HepG2 (cell line): ENCODE measurements at regions not wholly inside any gene's neighbourhood (a gene's known extent, or its start where the extent isn't known, plus 50 kb on each side); places are given as distances from the start of the nearest gene placed in this dataset.

Source experiments
- ATAC-seq: fragments of 200-7000 bp; cut with Tn5 transposase; 3 replicates; pipeline ENCODE4 v1.9.1; 2020; ENCODE audit warnings: mild to moderate bottlenecking, moderate library complexity
- BruUV-seq: library from RNA; stranded (reverse); fragments of 400-500 nt; replicated peaks from 2 replicates; lab custom pipeline; 2021; lab: Mats Ljungman, UMichigan
- CTCF ChIA-PET: fragments of 300-600 bp; formaldehyde crosslinking; extraction: SDS; loops from one replicate; lab custom pipeline; 2021; ENCODE audit warnings: low total read pairs, inconsistent platforms, low intra/inter-chr PET ratio; lab: Yijun Ruan, JAX
- POLR2A ChIA-PET: fragments of 350-600 bp; sonication (Branson Sonifier 250); formaldehyde crosslinking; loops from one replicate; lab custom pipeline; 2020; ENCODE audit warnings: antibody characterized with exemption, inconsistent platforms; lab: Yijun Ruan, JAX
- DNase-seq: peaks from one replicate; pipeline ENCODE4 v3.0.0-alpha.2; 2015; ENCODE audit warnings: low spot score
- FAIRE-seq: peaks from 3 replicates; lab custom pipeline; 2011; peaks lifted over from hg19 to GRCh38; lab: Jason Lieb, UNC
- H2AFZ ChIP-seq: one replicate; pipeline ENCODE4 v1.6.1; 2011; ENCODE audit warnings: low read length, inconsistent platforms
- H3K27ac ChIP-seq: fragments of 300-600 bp; 3 replicates; pipeline ENCODE4 v1.8.0; 2011; ENCODE audit warnings: mixed run types, mild to moderate bottlenecking, mixed read lengths, low read length, inconsistent platforms; ENCODE audit not compliant: insufficient read depth; ENCODE audit errors: extremely low read length
- H3K27me3 ChIP-seq, 2 experiments: fragments of 200-600 bp in 1 of 2; 2 replicates in 1 of 2; 3 replicates in 1 of 2; pipeline versions ENCODE4 v1.6.0 to v1.8.0; 2011; ENCODE audit warnings: low read length in 2 of 2, mild to moderate bottlenecking in 2 of 2, moderate library complexity in 2 of 2, inconsistent platforms in 1 of 2; ENCODE audit not compliant: insufficient read depth in 2 of 2, control insufficient read depth in 1 of 2
- H3K36me3 ChIP-seq, 2 experiments: fragments of 200-600 bp in 1 of 2; replicated peaks in 1 of 2; 2 replicates in 1 of 2; 3 replicates in 1 of 2; pipeline versions ENCODE4 v1.5.1 to v1.8.0; 2011; ENCODE audit warnings: low read length in 2 of 2, inconsistent platforms in 1 of 2; ENCODE audit not compliant: insufficient read depth in 2 of 2, control insufficient read depth in 1 of 2
- H3K4me1 ChIP-seq: 2 replicates; pipeline ENCODE4 v1.5.1; 2012; ENCODE audit warnings: low read length, inconsistent platforms; ENCODE audit not compliant: insufficient read depth
- H3K4me2 ChIP-seq: 2 replicates; pipeline ENCODE4 v1.6.0; 2011; ENCODE audit warnings: low read depth, low read length, inconsistent platforms
- H3K4me3 ChIP-seq, 3 experiments: fragments of 200-600 bp in 1 of 3; sonication (generic), shearing (Covaris generic) in 1 of 3; replicated peaks in 1 of 3; 2 replicates each; pipeline ENCODE4 v1.5.1; 2011 to 2016; ENCODE audit warnings: low read length in 3 of 3, inconsistent platforms in 2 of 3, low read depth in 2 of 3, mild to moderate bottlenecking in 2 of 3, control low read depth in 1 of 3, mixed read lengths in 1 of 3; ENCODE audit not compliant: insufficient read depth in 1 of 3
- H3K79me2 ChIP-seq: one replicate; pipeline ENCODE4 v1.6.1; 2011; ENCODE audit warnings: low read length, inconsistent platforms; ENCODE audit not compliant: insufficient read depth
- H3K9ac ChIP-seq: 2 replicates; pipeline ENCODE4 v1.6.0; 2011; ENCODE audit warnings: mild to moderate bottlenecking, low read depth, low read length, inconsistent platforms; ENCODE audit not compliant: insufficient read depth
- H3K9me3 ChIP-seq: 2 replicates; pipeline ENCODE4 v1.5.1; 2012; ENCODE audit warnings: mild to moderate bottlenecking, low read length
- H4K20me1 ChIP-seq: 2 replicates; pipeline ENCODE4 v1.6.0; 2011; ENCODE audit warnings: inconsistent platforms, mild to moderate bottlenecking, low read length, moderate library complexity; ENCODE audit not compliant: insufficient read depth
- ATF1 ChIP-seq: IDR thresholded peaks from 2 replicates; pipeline ENCODE4 v1.6.1; 2016; ENCODE audit warnings: mild to moderate bottlenecking, control low read depth
- FOXA3 ChIP-seq: IDR thresholded peaks from 2 replicates; pipeline ENCODE4 v1.6.1; 2016; ENCODE audit warnings: missing genetic modification reagents, missing compliant biosample characterization
- HNF4A ChIP-seq: sonication (generic); formaldehyde crosslinking; IDR thresholded peaks from 2 replicates; pipeline ENCODE4 v1.4.0; 2020; ENCODE audit warnings: missing genetic modification reagents
- NFIB ChIP-seq: sonication (generic); formaldehyde crosslinking; IDR thresholded peaks from 2 replicates; pipeline ENCODE4 v1.9.0; 2021; ENCODE audit warnings: missing genetic modification reagents, mild to moderate bottlenecking, borderline replicate concordance
- RNF2 ChIP-seq: fragments of 450-650 bp; conservative IDR thresholded peaks from 2 replicates; pipeline ENCODE4 v1.6.1; 2016; ENCODE audit warnings: low read depth
- ZNF33B ChIP-seq: sonication (generic); formaldehyde crosslinking; IDR thresholded peaks from 2 replicates; pipeline ENCODE4 v1.5.1; 2020; ENCODE audit warnings: mild to moderate bottlenecking, missing genetic modification reagents
- ZNF644 ChIP-seq: IDR thresholded peaks from 2 replicates; pipeline ENCODE4 v1.6.1; 2016; ENCODE audit warnings: low read depth
- WGBS: methylation state at CpG from one replicate; pipeline ENCODE4 v1.1.6; 2017; ENCODE audit warnings: low lambda C conversion rate; 5-methylcytosine and 5-hydroxymethylcytosine counted together
- in situ Hi-C: cut with HindIII; loops from 2 replicates; pipeline ENCODE4 v1.10.0; 2017; ENCODE audit warnings: low pct_unique_long_range_greater_than_20kb; ENCODE audit not compliant: extremely low pct_ligation_motif_present
- intact Hi-C: fragments of 100-400 bp; cut with micrococcal nuclease; formaldehyde crosslinking; loops from one replicate; pipeline ENCODE4 v1.10.0; 2022; ENCODE audit not compliant: unreplicated experiment
- TF ChIP-seq, protein P1 (sequence below): sonication (generic); formaldehyde crosslinking; IDR thresholded peaks from 2 replicates; pipeline ENCODE4 v1.8.0; 2022; ENCODE audit warnings: low read depth, missing genetic modification reagents
- TF ChIP-seq, protein P2 (sequence below): sonication (generic); formaldehyde crosslinking; IDR thresholded peaks from 2 replicates; pipeline ENCODE4 v1.5.1; 2020; ENCODE audit warnings: mild to moderate bottlenecking, missing genetic modification reagents, borderline replicate concordance
- TF ChIP-seq, protein P3 (sequence below), 2 experiments: sonication (generic) in 1 of 2; formaldehyde crosslinking in 1 of 2; IDR thresholded peaks; 2 replicates each; pipeline versions ENCODE4 v1.4.0 to v1.6.1; 2016 to 2020; ENCODE audit warnings: borderline replicate concordance in 1 of 2, low read depth in 1 of 2, mild to moderate bottlenecking in 1 of 2, missing genetic modification reagents in 1 of 2

DNA sequence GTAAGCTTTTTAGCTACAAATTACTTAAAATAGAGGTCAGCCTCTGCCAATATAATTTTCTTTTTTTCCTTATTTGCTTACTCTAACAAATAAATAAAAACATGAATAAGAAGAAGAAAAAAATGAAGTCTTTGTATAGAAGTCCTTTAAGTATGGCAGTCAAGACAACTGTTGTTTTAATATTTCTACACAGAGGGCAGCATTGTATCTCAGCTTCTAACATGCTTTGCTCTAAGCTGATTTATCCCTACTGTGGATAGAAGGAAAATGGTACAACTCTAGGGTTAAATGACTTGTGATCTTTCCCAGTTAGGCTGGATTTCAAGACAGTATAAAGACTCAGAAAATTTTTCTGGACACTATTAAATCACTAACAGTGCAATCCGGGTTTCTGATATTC is 104.3 kb upstream of the MEIS2 start (continued):
- TF ChIP-seq, protein P1, sequence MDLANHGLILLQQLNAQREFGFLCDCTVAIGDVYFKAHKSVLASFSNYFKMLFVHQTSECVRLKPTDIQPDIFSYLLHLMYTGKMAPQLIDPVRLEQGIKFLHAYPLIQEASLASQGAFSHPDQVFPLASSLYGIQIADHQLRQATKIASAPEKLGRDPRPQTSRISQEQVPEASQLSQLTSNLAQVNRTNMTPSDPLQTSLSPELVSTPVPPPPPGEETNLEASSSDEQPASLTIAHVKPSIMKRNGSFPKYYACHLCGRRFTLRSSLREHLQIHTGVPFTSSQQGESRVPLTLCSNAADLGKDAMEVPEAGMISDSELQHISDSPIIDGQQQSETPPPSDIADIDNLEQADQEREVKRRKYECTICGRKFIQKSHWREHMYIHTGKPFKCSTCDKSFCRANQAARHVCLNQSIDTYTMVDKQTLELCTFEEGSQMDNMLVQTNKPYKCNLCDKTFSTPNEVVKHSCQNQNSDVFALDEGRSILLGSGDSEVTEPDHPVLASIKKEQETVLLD = no peak

DNA sequence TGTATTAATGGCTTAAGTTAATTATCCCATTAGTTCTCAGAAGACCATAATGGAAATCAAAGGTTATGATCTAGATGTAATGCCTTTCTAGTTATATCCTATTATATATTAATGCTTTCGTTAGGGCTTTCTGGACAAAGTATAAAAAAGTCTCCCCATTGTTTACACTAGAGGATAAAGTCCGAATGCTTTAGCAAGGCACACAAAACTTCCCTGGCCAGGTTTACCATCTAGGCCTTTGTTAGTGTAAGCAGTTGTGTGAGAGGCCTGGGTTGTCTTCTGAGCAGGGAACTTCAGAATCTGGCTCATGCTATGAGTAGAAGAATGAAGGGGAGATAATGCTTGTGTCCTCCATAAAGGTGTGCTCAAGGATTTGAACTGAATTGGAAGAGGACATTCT is 106.3 kb upstream of the MEIS2 start:
- 0% methylated on average over 2 of the region's 2 CpGs for WGBS
- peak; percentile 43 for DNase-seq
- no peak overlapping the region for H3K27ac ChIP-seq
- peak; percentile 86 for ATAC-seq
- H3K4me2 ChIP-seq = no peak overlapping the region
- FAIRE-seq = peak; percentile 39
- ChIA-PET POLR2A (no interaction called here), CTCF (no interaction called here)
- no peaks in the 10 kb centered on the region for H3K79me2 ChIP-seq
- H3K4me3 ChIP-seq = no peak overlapping the region
- H4K20me1 ChIP-seq = no peaks in the 10 kb centered on the region
- in situ Hi-C loops = no loop called here
- no peak overlapping the region for H2AFZ ChIP-seq
- peaks cover 11% of the 10 kb centered on the region for H3K4me1 ChIP-seq
- intact Hi-C loops = no loop called here
- no peak overlapping the region for H3K9ac ChIP-seq
- H3K9me3 ChIP-seq = no peaks in the 10 kb centered on the region
- BruUV-seq = no TSS peak
- H3K36me3 ChIP-seq = no peaks in the 10 kb centered on the region
- no peaks in the 10 kb centered on the region; a peak in 1 of 5 replicates for H3K27me3 ChIP-seq
- TF ChIP-seq, protein P2, sequence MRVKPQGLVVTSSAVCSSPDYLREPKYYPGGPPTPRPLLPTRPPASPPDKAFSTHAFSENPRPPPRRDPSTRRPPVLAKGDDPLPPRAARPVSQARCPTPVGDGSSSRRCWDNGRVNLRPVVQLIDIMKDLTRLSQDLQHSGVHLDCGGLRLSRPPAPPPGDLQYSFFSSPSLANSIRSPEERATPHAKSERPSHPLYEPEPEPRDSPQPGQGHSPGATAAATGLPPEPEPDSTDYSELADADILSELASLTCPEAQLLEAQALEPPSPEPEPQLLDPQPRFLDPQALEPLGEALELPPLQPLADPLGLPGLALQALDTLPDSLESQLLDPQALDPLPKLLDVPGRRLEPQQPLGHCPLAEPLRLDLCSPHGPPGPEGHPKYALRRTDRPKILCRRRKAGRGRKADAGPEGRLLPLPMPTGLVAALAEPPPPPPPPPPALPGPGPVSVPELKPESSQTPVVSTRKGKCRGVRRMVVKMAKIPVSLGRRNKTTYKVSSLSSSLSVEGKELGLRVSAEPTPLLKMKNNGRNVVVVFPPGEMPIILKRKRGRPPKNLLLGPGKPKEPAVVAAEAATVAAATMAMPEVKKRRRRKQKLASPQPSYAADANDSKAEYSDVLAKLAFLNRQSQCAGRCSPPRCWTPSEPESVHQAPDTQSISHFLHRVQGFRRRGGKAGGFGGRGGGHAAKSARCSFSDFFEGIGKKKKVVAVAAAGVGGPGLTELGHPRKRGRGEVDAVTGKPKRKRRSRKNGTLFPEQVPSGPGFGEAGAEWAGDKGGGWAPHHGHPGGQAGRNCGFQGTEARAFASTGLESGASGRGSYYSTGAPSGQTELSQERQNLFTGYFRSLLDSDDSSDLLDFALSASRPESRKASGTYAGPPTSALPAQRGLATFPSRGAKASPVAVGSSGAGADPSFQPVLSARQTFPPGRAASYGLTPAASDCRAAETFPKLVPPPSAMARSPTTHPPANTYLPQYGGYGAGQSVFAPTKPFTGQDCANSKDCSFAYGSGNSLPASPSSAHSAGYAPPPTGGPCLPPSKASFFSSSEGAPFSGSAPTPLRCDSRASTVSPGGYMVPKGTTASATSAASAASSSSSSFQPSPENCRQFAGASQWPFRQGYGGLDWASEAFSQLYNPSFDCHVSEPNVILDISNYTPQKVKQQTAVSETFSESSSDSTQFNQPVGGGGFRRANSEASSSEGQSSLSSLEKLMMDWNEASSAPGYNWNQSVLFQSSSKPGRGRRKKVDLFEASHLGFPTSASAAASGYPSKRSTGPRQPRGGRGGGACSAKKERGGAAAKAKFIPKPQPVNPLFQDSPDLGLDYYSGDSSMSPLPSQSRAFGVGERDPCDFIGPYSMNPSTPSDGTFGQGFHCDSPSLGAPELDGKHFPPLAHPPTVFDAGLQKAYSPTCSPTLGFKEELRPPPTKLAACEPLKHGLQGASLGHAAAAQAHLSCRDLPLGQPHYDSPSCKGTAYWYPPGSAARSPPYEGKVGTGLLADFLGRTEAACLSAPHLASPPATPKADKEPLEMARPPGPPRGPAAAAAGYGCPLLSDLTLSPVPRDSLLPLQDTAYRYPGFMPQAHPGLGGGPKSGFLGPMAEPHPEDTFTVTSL = peak; percentile 31; the same call in 1 of the 2 replicates
- TF ChIP-seq HNF4A (CRISPR knock-in tag) = peak; percentile 57
- no peak for TF ChIP-seq NFIB (CRISPR knock-in tag)
- TF ChIP-seq RNF2 = no peak
- TF ChIP-seq ATF1 (CRISPR knock-in tag) = no peak
- TF ChIP-seq, protein P1 = no peak
- TF ChIP-seq, protein P3, sequence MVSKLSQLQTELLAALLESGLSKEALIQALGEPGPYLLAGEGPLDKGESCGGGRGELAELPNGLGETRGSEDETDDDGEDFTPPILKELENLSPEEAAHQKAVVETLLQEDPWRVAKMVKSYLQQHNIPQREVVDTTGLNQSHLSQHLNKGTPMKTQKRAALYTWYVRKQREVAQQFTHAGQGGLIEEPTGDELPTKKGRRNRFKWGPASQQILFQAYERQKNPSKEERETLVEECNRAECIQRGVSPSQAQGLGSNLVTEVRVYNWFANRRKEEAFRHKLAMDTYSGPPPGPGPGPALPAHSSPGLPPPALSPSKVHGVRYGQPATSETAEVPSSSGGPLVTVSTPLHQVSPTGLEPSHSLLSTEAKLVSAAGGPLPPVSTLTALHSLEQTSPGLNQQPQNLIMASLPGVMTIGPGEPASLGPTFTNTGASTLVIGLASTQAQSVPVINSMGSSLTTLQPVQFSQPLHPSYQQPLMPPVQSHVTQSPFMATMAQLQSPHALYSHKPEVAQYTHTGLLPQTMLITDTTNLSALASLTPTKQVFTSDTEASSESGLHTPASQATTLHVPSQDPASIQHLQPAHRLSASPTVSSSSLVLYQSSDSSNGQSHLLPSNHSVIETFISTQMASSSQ (IDR thresholded peaks at IDR 0.05; ENCODE audit: low read depth) = no peak
- TF ChIP-seq, protein P3 (CRISPR knock-in tag; IDR thresholded peaks at IDR 0.05; ENCODE audit: borderline replicate concordance) = no peak
- no peak for TF ChIP-seq ZNF33B (CRISPR knock-in tag)
- TF ChIP-seq ZNF644 (CRISPR knock-in tag) = 0 out of 2 replicates have a peak, but pooled peaks have one; percentile 31
- peak; percentile 51 for TF ChIP-seq FOXA3 (CRISPR knock-in tag)
